C4-2B (cell line): ENCODE measurements at regions not wholly inside any gene's neighbourhood (a gene's known extent, or its start where the extent isn't known, plus 50 kb on each side); places are given as distances from the start of the nearest gene placed in this dataset.

Experiments
- CTCF ChIP-seq: fragments of 450-650 bp; conservative IDR thresholded peaks from 2 replicates; pipeline ENCODE4 v1.5.1; 2017; ENCODE audit warnings: mild to moderate bottlenecking
- ZFX ChIP-seq: fragments of 450-650 bp; IDR thresholded peaks from 2 replicates; pipeline ENCODE4 v1.6.1; 2017

DNA sequence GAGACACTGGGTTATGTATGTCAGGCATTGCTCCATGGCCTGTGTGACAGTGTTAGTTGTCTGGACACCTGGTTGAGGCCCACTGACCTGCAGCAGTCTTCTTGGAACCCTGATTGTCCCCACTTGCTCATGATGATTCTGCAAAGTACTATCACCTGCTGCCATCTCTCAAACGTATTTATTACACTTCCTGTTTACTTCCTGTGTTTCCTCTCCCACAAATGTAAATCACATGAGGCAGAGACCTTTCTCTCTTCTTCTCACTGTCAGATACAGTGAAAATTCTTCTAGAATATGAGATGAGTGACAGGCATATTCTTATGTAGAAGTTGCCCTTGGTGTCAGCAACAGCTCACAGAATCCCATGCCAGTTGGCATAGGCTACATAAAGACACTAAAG lies 186.9 kb upstream of the CNTN1 start:
- TF ChIP-seq CTCF (no peak), ZFX (no peak)
